Amniotic epithelial cell (primary cell): ENCODE measurements at regions not wholly inside any gene's neighbourhood (a gene's known extent, or its start where the extent isn't known, plus 50 kb on each side); places are given as distances from the start of the nearest gene placed in this dataset.
A peak's percentile ranks its signal among the peaks of the same experiment; 100 is the strongest.

Experiments
- DNase-seq: peaks from one replicate; pipeline ENCODE4 v3.0.0-alpha.2; 2010; ENCODE audit warnings: low read depth

DNA sequence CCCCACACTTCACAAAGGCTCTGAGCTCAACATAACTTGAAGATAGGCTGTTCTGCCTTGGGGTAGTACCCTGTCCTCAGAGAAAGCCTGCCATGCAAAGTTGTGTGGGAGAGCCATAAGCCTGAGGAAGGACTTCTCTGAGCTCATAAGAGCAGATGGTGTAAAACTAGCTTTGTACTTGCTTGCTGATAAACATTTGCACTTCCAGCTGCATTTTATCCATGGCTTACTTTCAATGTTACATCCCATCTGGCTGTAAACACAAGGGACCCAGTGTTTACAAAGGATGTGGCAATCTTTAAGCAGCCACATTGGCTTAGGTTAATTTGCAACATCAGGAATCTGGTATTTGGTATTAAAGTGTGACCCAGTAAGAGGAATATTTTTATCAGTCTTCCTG, 258.1 kb downstream of the IPO8 start:
- DNase-seq = no peak

DNA sequence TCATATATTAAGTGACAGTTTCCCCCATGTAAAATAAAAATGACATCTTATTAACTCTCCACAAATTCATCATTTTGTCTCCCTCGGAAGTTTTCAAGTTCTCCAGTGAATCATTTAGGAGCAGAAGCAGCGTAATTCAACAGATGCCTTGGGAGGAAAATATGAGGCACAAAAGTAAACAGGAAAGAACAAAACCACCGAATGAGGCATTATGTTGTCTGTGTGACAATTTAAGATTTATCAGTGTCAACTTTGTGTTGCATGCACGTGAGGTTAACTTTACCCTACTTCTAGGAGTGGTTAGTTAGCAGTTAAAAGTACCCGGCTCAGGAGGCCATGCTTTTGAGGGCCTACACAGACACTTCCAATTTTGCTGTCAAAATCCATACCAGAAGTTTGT, 258.6 kb downstream of the IPO8 start:
- no peak for DNase-seq

DNA sequence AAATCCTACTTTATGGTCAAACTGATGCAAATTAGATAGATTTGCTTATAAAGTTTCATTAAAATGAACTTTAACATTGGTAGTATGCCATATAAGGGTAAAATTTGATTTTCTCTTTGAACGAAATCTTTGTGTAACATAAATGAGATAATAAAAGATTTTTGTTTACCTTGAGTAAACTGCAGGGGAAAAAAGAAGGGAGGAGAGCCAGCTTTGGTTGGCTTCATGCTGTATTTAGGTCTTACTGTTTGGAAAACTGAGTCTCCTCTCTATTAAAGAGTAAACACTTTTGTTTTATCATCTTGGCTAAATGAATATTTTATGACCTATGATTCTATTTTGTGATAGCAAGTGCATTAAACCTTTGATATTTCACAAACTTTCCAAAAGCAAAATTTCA, 267.6 kb downstream of the IPO8 start:
- DNase-seq = no peak

DNA sequence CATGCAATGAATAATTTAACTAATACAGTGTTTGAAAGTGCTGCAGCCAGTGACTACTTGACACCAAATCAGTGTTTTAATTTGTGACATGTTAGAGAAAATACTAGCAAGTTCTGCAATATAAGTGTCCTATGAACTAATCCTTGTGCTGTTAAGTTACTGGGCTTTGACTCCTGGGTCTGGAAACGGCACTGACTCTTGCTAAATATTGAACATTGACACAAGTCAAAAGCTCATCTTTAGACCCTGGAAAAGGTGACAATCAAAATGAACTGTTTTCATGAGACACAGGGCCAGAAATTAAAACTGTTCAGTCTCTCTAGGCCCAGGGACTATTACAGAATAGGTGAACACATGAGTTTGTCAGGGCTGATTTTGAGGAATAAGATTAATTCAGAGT, 268.1 kb downstream of the IPO8 start:
- DNase-seq = no peak

DNA sequence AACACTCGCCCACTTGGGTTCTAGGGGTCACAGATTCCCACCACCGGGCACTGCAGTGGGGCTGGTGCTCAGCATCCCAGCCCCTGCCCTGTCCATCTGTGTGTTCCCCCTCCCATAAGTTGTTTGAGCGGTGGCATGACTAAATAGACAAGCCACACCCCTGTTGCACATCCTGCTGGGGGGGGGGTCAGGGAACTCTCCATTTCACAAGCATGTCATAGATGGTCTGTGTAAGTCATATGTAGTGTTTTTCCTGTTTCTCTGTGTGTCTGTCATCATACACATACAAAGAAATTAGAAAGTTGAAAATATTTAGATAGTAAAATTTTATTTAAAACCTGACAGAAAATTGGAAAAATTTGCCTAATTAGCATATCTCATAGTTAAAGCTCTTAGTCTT, 270.2 kb downstream of the IPO8 start:
- DNase-seq = no peak

DNA sequence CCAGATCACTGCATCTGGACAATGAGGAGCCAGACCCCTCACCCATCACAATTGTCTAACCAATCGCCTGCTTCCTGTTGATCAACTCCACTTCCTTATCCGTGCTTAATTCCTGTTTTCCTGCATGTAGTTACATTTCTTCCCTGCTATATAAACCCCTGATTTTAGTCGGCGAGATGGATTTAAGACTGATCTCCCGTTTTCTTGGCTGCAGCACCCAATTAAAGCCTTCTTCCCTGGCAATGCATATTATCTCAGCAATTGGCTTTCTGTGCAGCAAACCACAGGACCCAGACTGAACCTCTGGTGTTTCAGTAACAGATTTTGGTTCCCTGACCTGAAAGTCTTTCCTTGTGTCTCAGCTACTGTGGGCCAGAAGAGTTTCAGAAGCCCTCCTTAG, 272.3 kb downstream of the IPO8 start:
- DNase-seq = no peak

DNA sequence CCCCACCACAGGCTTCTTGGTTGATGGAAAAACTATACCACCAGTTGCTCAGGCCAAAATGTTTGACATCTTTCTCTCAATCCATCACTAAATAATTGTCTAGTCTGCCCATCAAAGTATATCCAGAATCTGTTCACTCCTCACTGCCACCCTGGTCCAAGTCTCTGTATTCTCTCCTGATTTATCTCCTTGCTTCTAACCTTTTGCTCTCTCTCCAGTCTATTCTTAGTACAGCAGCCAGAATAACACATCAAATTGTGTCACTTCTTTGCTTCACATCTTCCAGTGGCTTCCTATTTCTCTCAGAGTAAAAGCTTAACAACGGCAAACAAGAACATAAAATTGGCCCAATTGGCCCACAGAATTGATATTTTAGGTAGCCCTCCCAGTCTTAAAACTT, 272.8 kb downstream of the IPO8 start:
- no peak for DNase-seq

DNA sequence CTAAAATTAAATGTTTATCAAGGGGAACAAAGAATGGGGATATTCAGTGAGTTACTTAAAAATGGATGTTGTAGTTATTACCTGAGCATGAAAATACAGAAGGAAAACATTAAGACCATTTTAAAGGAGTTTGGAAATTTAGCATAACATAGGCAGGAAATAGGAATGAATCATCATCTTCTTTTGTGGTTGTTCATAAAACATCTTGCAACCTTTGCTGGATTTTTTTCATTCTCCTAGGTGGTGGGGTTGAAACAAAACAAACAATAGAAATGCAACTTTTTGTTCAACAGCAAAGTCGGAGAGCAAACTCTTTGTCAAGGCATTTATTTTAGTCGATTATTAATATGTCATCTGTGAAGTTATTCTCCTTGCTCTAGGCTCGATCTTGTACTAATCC, 275.1 kb downstream of the IPO8 start:
- DNase-seq = peak; percentile 26

DNA sequence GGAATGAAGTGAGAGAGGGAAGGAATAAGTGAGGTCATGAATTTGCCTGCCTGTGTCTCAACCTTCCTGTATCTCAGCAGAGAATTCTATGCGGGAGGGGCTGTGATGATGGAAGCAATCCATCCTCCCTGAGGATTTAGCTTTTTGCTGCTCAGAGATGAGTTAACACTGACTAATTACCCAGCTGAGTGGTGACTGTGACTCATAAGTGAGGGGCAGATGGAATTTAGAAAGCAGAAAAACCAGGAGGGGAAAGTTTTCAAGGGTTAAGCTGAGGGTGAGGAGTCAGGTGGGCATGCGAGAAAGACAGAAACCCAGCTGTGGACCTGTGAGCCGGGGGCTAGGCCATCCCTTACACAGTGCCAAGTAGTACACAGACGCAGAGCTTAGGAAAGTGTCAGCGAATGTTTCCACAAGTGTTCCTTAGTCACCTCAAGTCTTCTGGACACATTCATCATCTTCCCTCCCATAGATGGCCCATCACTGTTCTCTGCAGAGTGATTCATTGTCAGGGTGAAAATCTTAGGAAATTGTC, 277.9 kb downstream of the IPO8 start:
- peak; percentile 91 for DNase-seq

DNA sequence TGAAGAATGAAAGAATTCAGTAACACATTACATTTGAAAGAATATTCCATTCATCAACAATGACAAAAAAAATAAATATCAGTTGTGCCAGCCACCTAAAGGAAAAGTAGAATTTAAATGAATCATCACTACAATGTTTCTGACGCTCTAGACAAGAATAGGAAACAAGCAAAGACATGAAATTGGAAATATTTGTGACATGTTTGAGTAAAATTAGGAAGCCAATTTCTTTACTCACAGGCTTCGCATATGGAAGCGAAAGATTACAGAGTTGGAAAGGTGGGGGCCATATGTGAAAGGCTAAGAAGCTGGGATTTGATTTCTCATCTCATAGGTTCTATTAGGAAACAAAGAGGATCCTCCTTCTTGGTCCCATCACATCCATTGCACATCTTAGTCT, 279.0 kb downstream of the IPO8 start:
- DNase-seq = no peak

DNA sequence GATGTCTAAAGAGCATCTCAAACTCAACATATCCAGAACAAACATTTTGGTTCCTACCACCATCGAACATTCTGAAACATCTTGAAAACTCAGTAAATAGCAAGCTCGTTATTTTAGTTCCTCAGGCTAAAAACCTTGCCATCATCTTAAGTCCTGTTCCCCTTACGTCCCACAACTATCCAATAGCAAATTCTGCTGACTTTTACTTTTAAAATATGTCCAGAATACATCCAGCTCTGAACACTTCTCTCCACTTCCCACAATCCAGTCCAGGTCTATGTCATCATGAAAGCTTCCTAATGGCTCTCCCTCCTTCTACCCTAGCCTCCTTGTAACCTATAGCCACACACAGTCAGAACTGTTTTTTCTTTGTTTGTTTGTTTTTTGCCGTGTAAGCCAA, 279.9 kb downstream of the IPO8 start:
- no peak for DNase-seq

DNA sequence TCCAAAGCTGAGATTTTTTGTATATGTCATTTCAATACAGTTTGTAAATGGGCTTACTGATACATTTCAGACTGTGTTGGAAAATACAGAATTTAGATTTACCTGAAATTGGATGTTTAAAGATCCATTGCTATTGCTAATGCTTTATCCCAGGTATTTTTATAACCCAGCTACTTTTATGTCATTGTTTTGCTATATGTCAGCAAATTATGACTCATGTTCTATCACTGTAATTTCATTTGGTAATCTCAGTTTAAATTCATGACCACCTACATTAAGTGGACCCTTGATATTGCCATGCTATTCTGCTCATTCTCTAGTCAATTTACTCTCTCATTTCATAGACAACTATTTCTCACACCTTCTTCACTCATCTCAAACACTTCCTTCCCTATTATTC, 281.2 kb downstream of the IPO8 start:
- no peak for DNase-seq

DNA sequence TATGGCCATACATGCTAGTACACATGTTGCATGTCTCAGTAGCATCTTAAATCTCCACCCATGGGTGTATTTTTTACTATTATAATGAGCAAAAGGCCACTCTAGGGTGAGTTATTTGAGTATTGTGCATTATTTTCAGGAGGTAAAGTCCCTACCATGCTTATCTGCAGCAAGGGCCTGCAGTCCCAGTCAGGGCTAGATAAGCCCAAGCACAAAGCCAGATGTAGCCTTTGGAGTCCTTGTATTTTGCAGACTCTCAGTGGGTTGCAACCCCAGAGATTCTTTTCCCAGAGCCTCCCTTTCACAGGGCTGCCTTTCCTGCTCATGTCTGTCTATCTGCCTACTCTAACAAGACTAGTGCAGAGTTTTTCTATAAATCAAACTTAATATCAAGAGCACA, 295.3 kb downstream of the IPO8 start:
- DNase-seq = no peak

DNA sequence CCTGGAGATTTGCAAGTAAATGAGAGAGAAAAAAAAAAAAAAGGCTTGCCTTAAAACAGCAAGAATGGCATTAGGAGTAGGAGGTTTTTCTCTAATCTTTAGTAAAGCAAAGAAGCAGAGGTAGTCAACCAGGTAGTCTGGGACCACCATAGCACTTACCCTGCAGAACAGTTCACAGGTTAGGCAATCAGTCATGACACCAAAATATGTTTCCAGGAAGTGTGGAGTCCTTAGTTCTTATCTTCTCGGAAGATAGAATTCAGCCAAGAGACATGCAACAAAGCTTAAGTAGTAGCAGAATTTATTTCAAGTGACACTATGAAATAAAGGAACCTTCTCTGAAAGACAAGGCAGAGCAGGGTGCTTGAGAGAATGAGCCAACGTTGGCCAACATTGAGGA, 295.8 kb downstream of the IPO8 start:
- no peak for DNase-seq

DNA sequence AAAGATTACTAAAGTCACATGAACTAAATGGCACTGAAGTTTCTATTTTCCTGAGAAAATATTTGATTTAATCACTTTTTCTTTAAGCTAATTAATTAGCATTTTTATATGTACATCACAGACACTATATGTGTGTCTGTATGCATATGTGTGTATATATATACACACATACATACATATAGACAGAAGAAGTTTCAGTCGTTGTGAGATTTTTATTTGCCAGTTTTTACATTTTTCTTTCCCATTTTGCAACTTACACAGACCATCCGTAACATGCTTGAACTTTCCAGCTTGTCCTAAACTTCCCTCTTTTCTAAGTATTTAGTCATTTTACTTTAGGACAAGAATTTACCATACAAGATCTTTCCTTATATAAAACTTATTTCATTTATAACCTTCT, 299.1 kb downstream of the IPO8 start:
- DNase-seq = no peak

DNA sequence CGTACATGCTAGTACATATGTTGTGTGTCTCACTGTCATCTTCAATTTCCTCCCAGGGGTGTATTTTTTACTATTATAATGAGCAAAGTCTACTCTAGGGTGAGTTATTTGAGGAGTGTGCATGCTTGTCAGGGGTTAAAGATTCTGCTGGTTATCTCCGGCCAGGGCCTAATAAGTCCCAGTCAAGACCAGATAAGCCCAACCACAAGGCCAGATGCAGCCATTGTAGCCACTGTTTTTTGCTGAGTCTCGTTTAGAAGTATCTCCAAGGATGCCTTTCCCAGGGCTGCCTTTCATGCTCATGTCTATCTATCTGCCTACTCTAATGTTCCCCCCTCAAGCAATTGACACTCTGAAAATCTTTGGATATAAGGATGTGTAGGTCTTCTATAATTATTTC, 300.5 kb downstream of the IPO8 start:
- DNase-seq = no peak

DNA sequence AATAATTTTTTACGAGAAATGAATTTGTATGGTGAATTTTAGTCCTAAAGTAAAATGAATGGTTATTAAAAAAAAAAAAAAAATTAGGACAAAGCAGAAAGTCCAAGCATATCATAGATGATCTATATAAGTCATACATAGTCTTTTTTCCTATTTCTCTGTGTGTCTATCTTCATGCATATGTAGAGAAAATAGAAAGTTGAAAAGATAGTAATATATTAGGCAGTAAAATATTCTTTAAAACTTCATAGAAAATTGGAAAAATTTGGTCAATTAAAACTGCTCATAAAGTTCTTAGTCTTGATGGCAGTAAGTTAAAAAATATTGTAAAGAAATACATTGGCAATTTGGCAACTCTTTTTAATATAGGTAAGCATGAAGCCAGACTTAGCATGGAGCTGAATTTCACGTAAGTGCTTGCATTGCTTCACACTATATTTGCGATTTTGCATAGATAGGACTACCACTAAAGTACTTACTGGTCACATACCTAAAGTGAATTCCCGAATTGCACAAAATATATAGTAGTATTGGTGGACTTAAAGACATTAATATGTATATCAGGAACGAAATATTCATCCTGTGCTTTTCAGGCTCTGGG, 303.8 kb downstream of the IPO8 start:
- DNase-seq = no peak

DNA sequence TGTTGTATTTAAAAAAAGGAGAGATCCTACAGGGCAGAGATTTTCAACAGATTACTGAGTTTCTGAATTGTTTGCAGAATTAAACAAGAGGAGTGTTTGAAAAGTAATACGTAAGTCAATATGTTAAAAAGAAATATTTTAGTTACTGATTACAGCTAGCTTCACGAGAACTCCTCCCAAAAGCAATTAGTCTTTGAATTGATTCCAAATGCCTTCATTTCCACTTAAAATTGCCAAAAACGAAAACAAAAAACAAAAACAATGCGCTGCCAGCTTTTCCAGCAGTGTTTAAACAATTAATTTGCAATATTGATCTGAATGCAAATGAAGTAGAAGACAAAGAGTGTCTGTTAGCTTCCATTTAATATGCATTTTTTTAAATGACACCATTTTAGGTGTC, 310.0 kb downstream of the IPO8 start:
- no peak for DNase-seq

DNA sequence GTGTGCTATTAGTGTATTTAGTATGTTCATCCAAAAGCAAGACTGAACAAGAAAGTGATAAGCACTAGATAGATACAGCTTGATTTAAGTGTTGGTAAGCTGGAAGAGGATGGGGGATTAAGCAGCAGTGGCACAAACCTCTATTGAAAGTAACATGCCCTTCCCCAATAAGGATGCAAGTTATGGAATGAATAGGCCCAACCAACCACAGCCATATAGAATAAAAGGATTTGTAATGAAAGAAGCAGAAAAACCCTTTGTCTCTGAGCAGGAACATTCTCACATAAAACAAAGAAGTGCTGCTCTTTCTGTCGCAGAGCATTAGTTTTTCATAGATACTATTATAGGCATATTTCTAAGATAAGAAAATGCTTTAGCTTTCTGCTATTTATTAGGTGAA, 310.7 kb downstream of the IPO8 start:
- DNase-seq = no peak

DNA sequence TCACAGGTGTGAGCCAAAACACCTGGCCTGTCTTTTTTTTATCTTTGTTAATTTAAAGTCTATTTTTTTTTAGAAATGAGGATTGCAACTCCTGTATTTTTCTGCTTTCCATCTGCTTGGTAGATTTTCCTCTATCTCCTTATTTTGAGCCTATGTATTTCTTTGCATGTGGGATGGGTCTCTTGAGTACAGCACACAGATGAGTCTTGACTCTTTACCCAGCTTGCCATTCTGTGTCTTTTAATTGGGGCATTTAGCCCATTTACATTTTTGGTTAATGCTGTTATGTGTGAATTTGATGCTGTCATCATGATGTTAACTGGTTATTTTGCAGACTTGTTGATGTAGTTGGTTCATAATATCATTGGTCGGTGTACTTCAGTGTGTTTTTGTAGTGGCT, 317.4 kb downstream of the IPO8 start:
- no peak for DNase-seq

DNA sequence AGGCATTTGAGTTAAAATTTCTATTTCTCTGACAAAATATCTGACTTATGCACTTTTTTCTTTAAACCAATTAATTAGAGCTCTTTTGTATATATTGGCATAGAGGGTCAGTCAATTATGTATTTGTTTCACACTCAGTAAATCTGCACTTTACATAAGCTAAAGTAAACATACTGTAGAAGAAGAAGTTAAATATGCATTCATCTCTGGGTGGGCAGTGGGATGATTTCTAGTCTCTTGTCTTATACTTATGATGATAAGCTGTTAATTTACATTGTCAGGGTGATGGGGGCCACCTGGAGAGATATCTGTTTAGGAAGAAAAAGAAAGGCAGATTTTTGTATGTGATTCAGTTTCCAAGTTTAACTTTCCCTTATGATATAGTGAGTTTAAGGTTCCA, 330.8 kb downstream of the IPO8 start:
- no peak for DNase-seq

DNA sequence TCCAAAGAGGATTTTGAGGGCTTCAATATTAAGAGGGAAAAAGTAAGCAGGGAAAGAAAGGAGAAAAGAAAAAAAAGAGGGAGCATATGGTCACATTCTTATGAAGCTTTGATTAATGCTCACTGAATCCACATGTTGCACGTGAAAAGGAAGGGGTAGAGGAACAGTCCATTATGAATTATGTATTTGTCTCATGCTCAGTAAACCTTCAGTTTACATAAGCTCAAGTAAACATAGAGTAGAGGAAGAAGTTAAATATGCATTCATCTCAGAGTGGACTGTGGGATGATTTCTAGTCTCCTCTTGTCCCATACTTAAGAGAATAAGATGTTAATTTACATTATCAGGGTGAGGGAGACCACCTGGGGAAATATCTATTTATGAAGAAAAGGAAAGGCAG, 334.5 kb downstream of the IPO8 start:
- no peak for DNase-seq

DNA sequence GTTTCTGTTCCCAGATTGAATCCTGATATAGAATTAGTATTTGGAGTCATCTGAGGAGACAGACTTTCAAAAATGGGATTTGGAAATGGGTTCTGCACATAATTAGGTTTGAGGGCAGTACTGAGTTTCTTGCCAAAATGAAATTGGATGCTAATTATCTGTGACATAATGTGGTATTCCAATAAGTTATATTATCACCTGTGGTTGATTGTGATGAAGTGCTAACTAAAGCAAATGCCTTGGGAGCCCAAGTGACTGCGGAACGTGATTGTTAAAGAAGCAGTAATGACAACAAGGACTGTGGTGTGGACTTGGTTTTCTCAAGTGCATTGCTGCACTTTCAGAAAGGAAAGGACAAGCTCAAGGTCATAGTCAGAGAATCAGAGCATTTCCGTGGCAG, 337.0 kb downstream of the IPO8 start:
- no peak for DNase-seq

DNA sequence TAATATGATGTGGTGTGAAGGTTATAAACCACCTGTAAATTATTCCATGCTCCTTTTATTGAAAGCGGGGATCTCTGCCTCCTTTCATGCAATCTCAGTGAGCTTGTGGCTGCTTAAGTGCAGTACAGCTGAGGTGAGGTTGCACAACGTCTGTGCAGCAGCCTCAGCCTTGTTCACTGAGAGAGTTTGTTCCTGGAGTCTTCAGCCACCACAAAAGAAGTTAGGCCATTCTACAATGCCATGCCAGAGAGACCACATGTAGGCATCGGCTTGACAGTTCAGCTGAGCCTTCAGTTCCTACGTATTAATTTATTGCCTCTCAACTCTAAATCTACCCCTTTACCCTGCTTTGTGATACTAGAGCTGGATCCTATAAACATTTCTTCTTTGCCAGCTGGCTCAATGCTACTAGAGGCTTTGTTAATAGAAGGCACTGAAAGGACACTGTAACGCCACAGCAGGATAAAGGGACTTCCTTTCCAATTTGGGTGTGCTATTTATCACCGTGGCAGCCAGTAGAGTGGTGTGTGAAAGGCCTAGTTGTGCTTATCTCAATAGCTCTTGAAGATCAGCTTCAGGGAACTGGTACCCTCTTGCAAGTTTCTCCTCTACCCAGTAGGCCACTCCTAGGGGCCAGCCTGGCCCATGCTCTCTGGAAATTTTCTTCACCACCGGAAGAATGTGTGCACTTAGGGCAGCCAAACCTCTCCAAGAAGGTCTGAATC, 337.7 kb downstream of the IPO8 start:
- no peak for DNase-seq
